ENCODE measurements at regions not wholly inside any gene's neighbourhood (a gene's known extent, or its start where the extent isn't known, plus 50 kb on each side); places are given as distances from the start of the nearest gene placed in this dataset.

GRCh38 chr18:46274266-46274665 lies 170.1 kb downstream of the HAUS1 start:
- TF ChIP-seq POLR2AphosphoS5 (IDR thresholded peaks at IDR 0.05; ENCODE audit: low read depth, low read length) (no peak), SIN3A (IDR thresholded peaks at IDR 0.05; ENCODE audit: borderline replicate concordance, insufficient read depth, low read length) (no peak), REST (IDR thresholded peaks at IDR 0.05; ENCODE audit: insufficient read depth in 1 of 2, low read depth in 2 of 2, low read length in 2 of 2) (no peak), TAF1 (IDR thresholded peaks at IDR 0.05; ENCODE audit: borderline replicate concordance, insufficient read depth, low read length) (no peak), FOXP2 (optimal IDR thresholded peaks at IDR 0.05; ENCODE audit: borderline replicate concordance, extremely low read depth, extremely low read length, insufficient read depth) (no peak)

Data from PFSK-1 (cell line).